ENCODE measurements at regions not wholly inside any gene's neighbourhood (a gene's known extent, or its start where the extent isn't known, plus 50 kb on each side); places are given as distances from the start of the nearest gene placed in this dataset.

DNA sequence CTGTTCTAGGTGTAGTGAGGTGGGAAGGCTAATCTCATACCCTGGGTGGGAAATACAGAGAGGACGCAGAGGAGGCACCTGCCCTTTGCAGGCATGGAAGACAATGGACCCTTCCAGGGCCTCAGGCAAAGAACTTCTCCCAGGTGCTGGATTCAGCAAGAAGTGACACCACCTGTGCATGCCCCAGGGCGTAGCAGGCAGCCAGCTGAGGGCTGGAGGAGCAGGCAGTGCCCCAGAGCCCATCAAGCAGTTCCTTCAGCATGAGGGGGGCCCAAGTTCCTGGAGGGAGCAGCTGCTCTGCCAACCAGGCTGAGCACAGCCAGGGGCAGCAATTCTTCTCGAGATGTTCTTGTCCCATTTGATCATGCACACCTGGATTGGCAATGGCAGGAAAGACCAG, 170.3 kb upstream of the PDE10A start:
- TF ChIP-seq, protein P1, sequence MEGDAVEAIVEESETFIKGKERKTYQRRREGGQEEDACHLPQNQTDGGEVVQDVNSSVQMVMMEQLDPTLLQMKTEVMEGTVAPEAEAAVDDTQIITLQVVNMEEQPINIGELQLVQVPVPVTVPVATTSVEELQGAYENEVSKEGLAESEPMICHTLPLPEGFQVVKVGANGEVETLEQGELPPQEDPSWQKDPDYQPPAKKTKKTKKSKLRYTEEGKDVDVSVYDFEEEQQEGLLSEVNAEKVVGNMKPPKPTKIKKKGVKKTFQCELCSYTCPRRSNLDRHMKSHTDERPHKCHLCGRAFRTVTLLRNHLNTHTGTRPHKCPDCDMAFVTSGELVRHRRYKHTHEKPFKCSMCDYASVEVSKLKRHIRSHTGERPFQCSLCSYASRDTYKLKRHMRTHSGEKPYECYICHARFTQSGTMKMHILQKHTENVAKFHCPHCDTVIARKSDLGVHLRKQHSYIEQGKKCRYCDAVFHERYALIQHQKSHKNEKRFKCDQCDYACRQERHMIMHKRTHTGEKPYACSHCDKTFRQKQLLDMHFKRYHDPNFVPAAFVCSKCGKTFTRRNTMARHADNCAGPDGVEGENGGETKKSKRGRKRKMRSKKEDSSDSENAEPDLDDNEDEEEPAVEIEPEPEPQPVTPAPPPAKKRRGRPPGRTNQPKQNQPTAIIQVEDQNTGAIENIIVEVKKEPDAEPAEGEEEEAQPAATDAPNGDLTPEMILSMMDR (IDR thresholded peaks at IDR 0.05; ENCODE audit: low read depth, low read length, missing control alignments) = no peak
- DNase-seq (ENCODE audit: low read depth) = no peak
- no peak overlapping the region for H3K4me3 ChIP-seq (ENCODE audit: low read depth, low read length)

DNA sequence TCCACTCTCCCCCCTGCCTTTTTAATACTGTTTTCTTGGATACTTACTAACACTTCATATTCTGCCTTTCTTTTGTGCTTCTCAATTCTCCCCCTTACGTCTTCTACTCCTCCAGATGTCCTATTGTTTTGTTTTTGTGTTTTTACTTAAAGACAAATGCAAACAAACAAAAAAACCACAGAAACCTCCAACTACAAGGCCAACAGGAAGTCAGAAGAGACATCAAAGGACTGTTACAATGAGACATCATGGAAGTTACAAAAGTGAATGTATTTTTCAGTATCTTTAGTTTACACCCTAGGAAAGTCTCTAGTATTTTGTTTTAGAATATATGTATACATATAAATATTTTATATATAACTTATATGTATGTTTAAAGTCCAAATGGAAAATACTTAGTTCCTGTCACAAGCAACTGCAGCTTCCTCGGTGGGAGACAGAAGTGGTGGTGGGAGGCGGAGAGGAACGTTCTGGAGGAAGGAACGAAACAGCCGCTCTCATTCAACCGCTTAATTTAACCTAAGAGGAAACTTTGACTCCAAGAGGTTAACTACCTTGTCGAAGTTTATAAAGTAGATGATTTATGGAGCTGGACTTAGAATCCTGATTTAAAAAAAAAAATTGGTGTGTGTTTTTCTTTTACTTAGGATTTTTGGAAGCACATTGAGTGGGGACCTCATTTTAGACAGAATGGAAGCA, 168.9 kb upstream of the PDE10A start:
- DNase-seq (ENCODE audit: low read depth) = no peak
- TF ChIP-seq, protein P1 (IDR thresholded peaks at IDR 0.05; ENCODE audit: low read depth, low read length, missing control alignments) = no peak
- no peak overlapping the region for H3K4me3 ChIP-seq (ENCODE audit: low read depth, low read length)

DNA sequence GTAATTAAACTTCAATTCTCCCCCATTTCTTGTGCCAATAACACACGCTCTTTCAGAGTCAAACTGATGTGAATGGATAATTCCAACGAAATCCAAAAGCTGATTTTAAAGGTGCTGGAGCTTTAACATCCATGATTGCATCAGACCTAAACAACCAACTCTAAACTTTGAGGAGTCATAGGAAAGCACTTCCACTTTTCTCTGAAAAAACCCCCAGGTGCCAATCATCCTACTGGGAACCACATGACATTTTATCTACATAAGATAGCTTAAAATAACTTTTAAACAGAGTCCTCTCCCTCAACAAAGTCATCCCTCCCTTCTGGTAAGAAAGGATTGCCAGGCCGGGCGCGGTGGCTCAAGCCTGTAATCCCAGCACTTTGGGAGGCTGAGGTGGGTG, 167.7 kb upstream of the PDE10A start:
- DNase-seq (ENCODE audit: low read depth) = no peak
- TF ChIP-seq, protein P1 (IDR thresholded peaks at IDR 0.05; ENCODE audit: low read depth, low read length, missing control alignments) = no peak
- H3K4me3 ChIP-seq (ENCODE audit: low read depth, low read length) = no peak overlapping the region

DNA sequence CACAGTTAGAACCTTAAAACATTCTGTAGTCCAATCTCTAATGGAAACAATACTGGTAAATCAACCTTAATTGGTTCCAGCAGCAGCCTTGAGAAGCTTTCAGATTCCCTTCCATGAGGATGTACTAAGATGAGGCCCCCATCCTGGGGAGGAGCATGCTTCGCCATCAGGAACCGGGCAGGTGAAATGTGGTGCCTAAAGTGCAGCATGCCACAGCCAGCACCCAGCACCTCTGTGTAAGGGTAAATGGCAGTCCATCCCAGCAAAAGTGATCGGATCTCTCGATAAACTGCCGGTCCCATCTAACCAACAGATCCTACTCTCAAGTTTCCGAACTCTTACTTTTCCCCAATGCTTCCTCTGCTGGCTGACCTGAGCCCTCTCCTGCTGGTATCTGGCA, 166.3 kb upstream of the PDE10A start:
- no peak overlapping the region for H3K4me3 ChIP-seq (ENCODE audit: low read depth, low read length)
- no peak for DNase-seq (ENCODE audit: low read depth)
- TF ChIP-seq, protein P1 (IDR thresholded peaks at IDR 0.05; ENCODE audit: low read depth, low read length, missing control alignments) = no peak

DNA sequence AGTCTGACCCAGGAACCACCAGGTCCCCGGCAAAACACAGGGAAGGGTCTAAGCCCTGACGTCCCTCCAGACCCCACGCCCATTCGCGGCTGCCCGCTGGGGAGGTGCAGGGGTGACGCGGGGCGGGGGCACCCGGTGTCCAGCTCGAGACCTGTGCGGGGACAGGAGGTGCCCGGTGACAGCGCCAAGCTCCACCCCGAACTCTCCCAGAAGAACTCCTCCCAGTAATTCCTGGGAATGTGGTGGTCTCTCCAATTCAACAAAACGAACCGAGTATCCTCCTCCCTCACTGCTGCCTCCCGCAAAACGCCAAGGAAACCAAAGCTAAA, 164.1 kb upstream of the PDE10A start:
- TF ChIP-seq, protein P1 (IDR thresholded peaks at IDR 0.05; ENCODE audit: low read depth, low read length, missing control alignments) = no peak
- DNase-seq (ENCODE audit: low read depth) = no peak
- H3K4me3 ChIP-seq (ENCODE audit: low read depth, low read length) = no peak overlapping the region

DNA sequence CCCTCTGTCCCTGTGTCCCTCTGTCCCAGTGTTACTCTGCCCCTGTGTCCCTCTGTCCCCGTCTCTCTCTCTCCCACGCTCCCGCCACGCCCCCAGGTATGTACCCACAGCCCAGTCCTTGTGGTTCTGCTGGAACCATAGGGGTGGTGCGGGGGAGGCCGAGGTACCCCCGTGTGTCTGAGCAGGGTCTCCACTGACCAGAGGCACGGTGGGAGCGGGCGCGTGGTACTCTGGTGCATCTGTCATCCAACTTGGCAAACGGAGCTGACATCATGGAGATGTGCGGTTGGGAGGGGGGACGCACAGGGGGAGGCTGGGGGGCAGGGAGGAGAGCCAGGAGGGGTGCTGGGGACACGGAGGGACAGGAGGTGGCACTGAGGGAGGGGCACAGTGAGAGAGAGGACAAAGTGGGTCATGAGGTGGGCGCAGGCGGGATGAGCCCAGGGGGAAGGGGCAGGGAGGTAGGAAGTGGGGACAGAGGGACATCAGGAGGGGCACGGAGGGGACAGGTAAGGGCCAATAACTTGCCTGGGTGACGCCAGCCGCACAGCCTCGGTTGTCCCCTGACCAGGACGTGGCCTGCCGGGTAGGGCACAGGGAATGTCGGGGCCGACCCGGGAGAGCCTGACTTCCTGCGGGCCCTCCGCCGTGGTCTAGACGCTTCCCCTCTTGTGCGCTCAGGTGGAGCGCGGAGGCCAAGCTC, 163.6 kb upstream of the PDE10A start:
- no peak overlapping the region for H3K4me3 ChIP-seq (ENCODE audit: low read depth, low read length)
- DNase-seq (ENCODE audit: low read depth) = no peak
- TF ChIP-seq, protein P1 (IDR thresholded peaks at IDR 0.05; ENCODE audit: low read depth, low read length, missing control alignments) = no peak

Measured in GM12864 (cell line).